GM12878 (cell line): ENCODE measurements at regions not wholly inside any gene's neighbourhood (a gene's known extent, or its start where the extent isn't known, plus 50 kb on each side); places are given as distances from the start of the nearest gene placed in this dataset.

Experiments
- ATAC-seq: fragments of 200-7000 bp; cut with Tn5 transposase; 3 replicates; pipeline ENCODE4 v1.9.1; 2020; ENCODE audit warnings: mild to moderate bottlenecking, moderate library complexity
- BruUV-seq: library from RNA; stranded (reverse); fragments of 400-500 nt; replicated peaks from 2 replicates; lab custom pipeline; 2021; lab: Mats Ljungman, UMichigan
- CTCF ChIA-PET: fragments of 300-600 bp; sonication (Branson Sonifier 250); formaldehyde crosslinking; extraction: SDS; loops from one replicate; lab custom pipeline; 2021; ENCODE audit warnings: inconsistent platforms; lab: Yijun Ruan, JAX
- POLR2A ChIA-PET: fragments of 350-600 bp; formaldehyde crosslinking; extraction: SDS; loops from one replicate; lab custom pipeline; 2021; ENCODE audit warnings: inconsistent platforms; lab: Charles Lee
- RAD21 ChIA-PET: fragments of 300-600 bp; sonication (Branson Sonifier 250); formaldehyde crosslinking; loops from one replicate; lab custom pipeline; 2023; ENCODE audit warnings: antibody characterized with exemption; ENCODE audit not compliant: unreplicated experiment; lab: Charles Lee
- SMC1A ChIA-PET: fragments of 300-600 bp; sonication (Branson Sonifier 250); formaldehyde crosslinking; loops from one replicate; lab custom pipeline; 2023; ENCODE audit not compliant: unreplicated experiment, uncharacterized antibody; lab: Charles Lee
- DNase-seq: peaks from one replicate; pipeline ENCODE4 v3.0.0-alpha.2; 2011; ENCODE audit warnings: low read depth, low spot score
- FAIRE-seq: peaks from 3 replicates; lab custom pipeline; 2011; peaks lifted over from hg19 to GRCh38; lab: Jason Lieb, UNC
- H2AFZ ChIP-seq: 2 replicates; pipeline ENCODE4 v1.6.0; 2011; ENCODE audit warnings: low read depth, low read length, control low read depth; ENCODE audit not compliant: control insufficient read depth
- H3K27ac ChIP-seq: 2 replicates; pipeline ENCODE4 v1.5.1; 2011; ENCODE audit warnings: control low read depth; ENCODE audit not compliant: control insufficient read depth, insufficient read depth
- H3K27me3 ChIP-seq, 2 experiments: replicated peaks in 1 of 2; 2 replicates each; pipeline versions ENCODE4 v1.6.0 to v1.6.1; 2011; ENCODE audit warnings: low read length in 1 of 2; ENCODE audit not compliant: control insufficient read depth in 2 of 2, insufficient read depth in 2 of 2
- H3K36me3 ChIP-seq, 2 experiments: 2 replicates each; pipeline ENCODE4 v1.5.1; 2011; ENCODE audit warnings: low read length in 1 of 2; ENCODE audit not compliant: control insufficient read depth in 2 of 2, insufficient read depth in 2 of 2
- H3K4me1 ChIP-seq: 2 replicates; pipeline ENCODE4 v1.6.1; 2011; ENCODE audit warnings: mild to moderate bottlenecking, low read length, moderate library complexity, mixed read lengths; ENCODE audit not compliant: control insufficient read depth, insufficient read depth
- H3K4me2 ChIP-seq: 2 replicates; pipeline ENCODE4 v1.6.0; 2011; ENCODE audit warnings: control low read depth; ENCODE audit not compliant: control insufficient read depth, insufficient read depth
- H3K4me3 ChIP-seq: fragments of 200-600 bp; sonication (generic); 2 replicates; pipeline ENCODE4 v1.5.1; 2016
- H3K79me2 ChIP-seq: 2 replicates; pipeline ENCODE4 v1.6.0; 2011; ENCODE audit warnings: low read length; ENCODE audit not compliant: control insufficient read depth, insufficient read depth
- H3K9ac ChIP-seq: 2 replicates; pipeline ENCODE4 v1.8.0; 2011; ENCODE audit warnings: low read length, control low read depth, mixed read lengths; ENCODE audit not compliant: control insufficient read depth, insufficient read depth
- H3K9me3 ChIP-seq: replicated peaks from 3 replicates; pipeline ENCODE4 v1.5.1; 2011; ENCODE audit warnings: mild to moderate bottlenecking, low read length; ENCODE audit not compliant: control insufficient read depth, insufficient read depth
- H4K20me1 ChIP-seq: 2 replicates; pipeline ENCODE4 v1.6.0; 2011; ENCODE audit not compliant: control insufficient read depth, insufficient read depth
- BMI1 ChIP-seq: fragments of 450-650 bp; IDR thresholded peaks from 2 replicates; pipeline ENCODE4 v1.6.1; 2016; ENCODE audit warnings: mild to moderate bottlenecking, moderate library complexity, borderline replicate concordance
- CHD4 ChIP-seq: fragments of 200-600 bp; sonication (generic); IDR thresholded peaks from 2 replicates; pipeline ENCODE4 v1.6.1; 2016; ENCODE audit warnings: mild to moderate bottlenecking
- E2F8 ChIP-seq: fragments of 450-650 bp; IDR thresholded peaks from 2 replicates; pipeline ENCODE4 v1.6.1; 2018; ENCODE audit warnings: mild to moderate bottlenecking, low read depth, moderate library complexity; ENCODE audit not compliant: partially characterized antibody
- ELK1 ChIP-seq: IDR thresholded peaks from 2 replicates; pipeline ENCODE4 v1.6.1; 2012; ENCODE audit warnings: low read depth, low read length, improper control_type of control experiment
- GABPA ChIP-seq: IDR thresholded peaks from 2 replicates; pipeline ENCODE4 v1.6.1; 2014; ENCODE audit warnings: antibody characterized with exemption, low read depth, mild to moderate bottlenecking, inconsistent platforms
- HSF1 ChIP-seq: fragments of 150-350 bp; IDR thresholded peaks from 2 replicates; pipeline ENCODE4 v1.6.1; 2014; ENCODE audit warnings: mild to moderate bottlenecking, low read depth, low read length
- MEF2A ChIP-seq: IDR thresholded peaks from 2 replicates; pipeline ENCODE4 v1.6.1; 2011; ENCODE audit warnings: low read depth, mild to moderate bottlenecking, low read length, moderate library complexity; ENCODE audit not compliant: insufficient read depth
- MTA3 ChIP-seq: IDR thresholded peaks from 2 replicates; pipeline ENCODE4 v1.6.1; 2012; ENCODE audit warnings: low read length, inconsistent platforms, borderline replicate concordance
- NR2C1 ChIP-seq: fragments of 450-650 bp; IDR thresholded peaks from 2 replicates; pipeline ENCODE4 v1.6.1; 2017; ENCODE audit warnings: antibody characterized with exemption, mild to moderate bottlenecking, moderate library complexity
- RELA ChIP-seq: fragments of 450-650 bp; IDR thresholded peaks from 2 replicates; pipeline ENCODE4 v1.8.0; 2014; ENCODE audit warnings: borderline replicate concordance; ENCODE audit not compliant: partially characterized antibody
- RELB ChIP-seq: fragments of 450-650 bp; IDR thresholded peaks from 2 replicates; pipeline ENCODE4 v1.6.1; 2017; ENCODE audit warnings: low read depth, mild to moderate bottlenecking, moderate library complexity
- REST ChIP-seq: IDR thresholded peaks from 2 replicates; pipeline ENCODE4 v1.6.1; 2012; ENCODE audit warnings: mild to moderate bottlenecking, low read depth, low read length
- RUNX3 ChIP-seq: IDR thresholded peaks from 2 replicates; pipeline ENCODE4 v1.6.1; 2012; ENCODE audit warnings: low read length, inconsistent platforms
- WGBS: methylation state at CpG from one replicate; pipeline ENCODE4 v1.1.6; 2016; ENCODE audit warnings: low lambda C conversion rate; ENCODE audit not compliant: insufficient replicate concordance, insufficient coverage; ENCODE audit errors: missing lambda C conversion rate; 5-methylcytosine and 5-hydroxymethylcytosine counted together
- in situ Hi-C: fragments of 300-500 bp; cut with MboI; formaldehyde crosslinking; loops from 9 replicates; pipeline ENCODE4 v1.14.3; 2018; ENCODE audit warnings: mixed read lengths
- intact Hi-C: fragments of 100-400 bp; cut with micrococcal nuclease; formaldehyde crosslinking; loops from one replicate; pipeline ENCODE4 v1.14.2; 2022; ENCODE audit not compliant: unreplicated experiment

- no peak for FAIRE-seq
- intact Hi-C loops = no loop called here
- H3K36me3 ChIP-seq = no peaks in the 10 kb centered on the region
- H3K9me3 ChIP-seq = no peaks in the 10 kb centered on the region
- no peak overlapping the region for H3K9ac ChIP-seq
- H3K4me3 ChIP-seq = no peak overlapping the region
- ChIA-PET RAD21 (interaction anchor here (0.6 to 2.5 kb wide), 9 partner anchors 10 to 186 kb away, joined by 3 to 9 read pairs (median 4); no protein-coding TSS in a partner anchor), CTCF (interaction anchor here (1.0 to 2.9 kb wide), 3 partner anchors 13 to 221 kb away, joined by 6 to 9 read pairs (median 7); no protein-coding TSS in a partner anchor), POLR2A (interaction anchor here (1.6 kb wide), 1 partner anchor 29 kb away, joined by 10 read pairs; no protein-coding TSS in a partner anchor), SMC1A (interaction anchor here (1.0 to 4.0 kb wide), 9 partner anchors 13 to 179 kb away, joined by 3 to 9 read pairs (median 4); no protein-coding TSS in a partner anchor)
- no peaks in the 10 kb centered on the region for H3K27me3 ChIP-seq
- WGBS = 49% methylated on average over 2 of the region's 2 CpGs
- no peak for DNase-seq
- in situ Hi-C loops = no loop called here
- H4K20me1 ChIP-seq = no peaks in the 10 kb centered on the region
- H3K4me2 ChIP-seq = no peak overlapping the region
- no peak overlapping the region for H3K27ac ChIP-seq
- BruUV-seq = no TSS peak
- H2AFZ ChIP-seq = no peak overlapping the region
- no peaks in the 10 kb centered on the region for H3K4me1 ChIP-seq
- ATAC-seq = no peak
- no peaks in the 10 kb centered on the region for H3K79me2 ChIP-seq
- TF ChIP-seq GABPA (no peak), E2F8 (no peak), NR2C1 (no peak), RUNX3 (no peak), HSF1 (no peak), CHD4 (no peak), RELB (no peak), REST (no peak), RELA (no peak), MEF2A (no peak), BMI1 (no peak), MTA3 (no peak), ELK1 (no peak)
Measured at GRCh38 chr6:81820422-81820821, 67.9 kb upstream of the TENT5A start.
